Gastroesophageal sphincter (tissue), 3 donors: ENCODE measurements at regions not wholly inside any gene's neighbourhood (a gene's known extent, or its start where the extent isn't known, plus 50 kb on each side); places are given as distances from the start of the nearest gene placed in this dataset.

Experiments used
- EP300 ChIP-seq: sonication (generic); formaldehyde crosslinking; IDR thresholded peaks from one replicate; pipeline ENCODE4 v1.6.1; 2017; ENCODE audit warnings: antibody characterized with exemption, mild to moderate bottlenecking
- POLR2A ChIP-seq, 2 donors: fragments of 450-650 bp; IDR thresholded peaks; one replicate each; pipeline ENCODE4 v1.6.1; 2017; ENCODE audit warnings: antibody characterized with exemption in 2 of 2, mild to moderate bottlenecking in 2 of 2, moderate library complexity in 1 of 2
- POLR2AphosphoS5 ChIP-seq: sonication (generic); formaldehyde crosslinking; IDR thresholded peaks from one replicate; pipeline ENCODE4 v1.6.1; 2017; ENCODE audit warnings: antibody characterized with exemption
- TF ChIP-seq, protein P1 (sequence below), 4 experiments: fragments of 200-600 bp in 2 of 4; fragments of 450-650 bp in 2 of 4; sonication (generic) in 1 of 4; IDR thresholded peaks; one replicate each; pipeline ENCODE4 v1.5.1; 2017 to 2019; ENCODE audit warnings: antibody characterized with exemption in 4 of 4, mild to moderate bottlenecking in 2 of 4, moderate library complexity in 2 of 4

DNA sequence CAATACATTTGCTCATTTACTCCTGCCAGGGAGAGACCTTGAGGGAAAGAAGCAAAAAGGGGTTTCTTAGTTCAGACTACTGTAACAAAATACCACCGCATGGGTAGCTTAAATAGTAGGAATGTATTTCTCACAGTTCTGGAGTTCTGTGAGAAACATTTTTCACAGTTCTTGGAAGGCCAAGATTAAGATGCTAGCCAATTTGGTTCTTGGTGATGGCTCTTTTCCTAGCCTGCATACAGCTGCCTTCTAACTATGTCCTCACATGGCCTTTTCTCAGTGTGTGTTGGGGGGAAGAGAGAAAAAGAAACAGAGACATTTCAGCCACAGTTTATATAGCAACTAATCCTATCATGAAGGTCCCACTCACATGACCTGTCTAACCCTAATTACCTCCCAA, 1644.7 kb upstream of the C9orf72 start:
- TF ChIP-seq, protein P1, sequence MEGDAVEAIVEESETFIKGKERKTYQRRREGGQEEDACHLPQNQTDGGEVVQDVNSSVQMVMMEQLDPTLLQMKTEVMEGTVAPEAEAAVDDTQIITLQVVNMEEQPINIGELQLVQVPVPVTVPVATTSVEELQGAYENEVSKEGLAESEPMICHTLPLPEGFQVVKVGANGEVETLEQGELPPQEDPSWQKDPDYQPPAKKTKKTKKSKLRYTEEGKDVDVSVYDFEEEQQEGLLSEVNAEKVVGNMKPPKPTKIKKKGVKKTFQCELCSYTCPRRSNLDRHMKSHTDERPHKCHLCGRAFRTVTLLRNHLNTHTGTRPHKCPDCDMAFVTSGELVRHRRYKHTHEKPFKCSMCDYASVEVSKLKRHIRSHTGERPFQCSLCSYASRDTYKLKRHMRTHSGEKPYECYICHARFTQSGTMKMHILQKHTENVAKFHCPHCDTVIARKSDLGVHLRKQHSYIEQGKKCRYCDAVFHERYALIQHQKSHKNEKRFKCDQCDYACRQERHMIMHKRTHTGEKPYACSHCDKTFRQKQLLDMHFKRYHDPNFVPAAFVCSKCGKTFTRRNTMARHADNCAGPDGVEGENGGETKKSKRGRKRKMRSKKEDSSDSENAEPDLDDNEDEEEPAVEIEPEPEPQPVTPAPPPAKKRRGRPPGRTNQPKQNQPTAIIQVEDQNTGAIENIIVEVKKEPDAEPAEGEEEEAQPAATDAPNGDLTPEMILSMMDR (IDR thresholded peaks at IDR 0.05) = no peak
- TF ChIP-seq POLR2A (IDR thresholded peaks at IDR 0.05) (no peak), EP300 (no peak), POLR2AphosphoS5 (no peak)
